ENCODE measurements at regions not wholly inside any gene's neighbourhood (a gene's known extent, or its start where the extent isn't known, plus 50 kb on each side); places are given as distances from the start of the nearest gene placed in this dataset.

- TF ChIP-seq, protein P1, sequence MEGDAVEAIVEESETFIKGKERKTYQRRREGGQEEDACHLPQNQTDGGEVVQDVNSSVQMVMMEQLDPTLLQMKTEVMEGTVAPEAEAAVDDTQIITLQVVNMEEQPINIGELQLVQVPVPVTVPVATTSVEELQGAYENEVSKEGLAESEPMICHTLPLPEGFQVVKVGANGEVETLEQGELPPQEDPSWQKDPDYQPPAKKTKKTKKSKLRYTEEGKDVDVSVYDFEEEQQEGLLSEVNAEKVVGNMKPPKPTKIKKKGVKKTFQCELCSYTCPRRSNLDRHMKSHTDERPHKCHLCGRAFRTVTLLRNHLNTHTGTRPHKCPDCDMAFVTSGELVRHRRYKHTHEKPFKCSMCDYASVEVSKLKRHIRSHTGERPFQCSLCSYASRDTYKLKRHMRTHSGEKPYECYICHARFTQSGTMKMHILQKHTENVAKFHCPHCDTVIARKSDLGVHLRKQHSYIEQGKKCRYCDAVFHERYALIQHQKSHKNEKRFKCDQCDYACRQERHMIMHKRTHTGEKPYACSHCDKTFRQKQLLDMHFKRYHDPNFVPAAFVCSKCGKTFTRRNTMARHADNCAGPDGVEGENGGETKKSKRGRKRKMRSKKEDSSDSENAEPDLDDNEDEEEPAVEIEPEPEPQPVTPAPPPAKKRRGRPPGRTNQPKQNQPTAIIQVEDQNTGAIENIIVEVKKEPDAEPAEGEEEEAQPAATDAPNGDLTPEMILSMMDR (IDR thresholded peaks at IDR 0.05): no peak
- no peak for TF ChIP-seq POLR2A (IDR thresholded peaks at IDR 0.05)
Observed at GRCh38 chr6:8872589-8872988, 437.2 kb upstream of the SLC35B3 start.

Data from uterus (tissue), 2 donors.